Sigmoid colon (tissue), 6 donors: ENCODE measurements at regions not wholly inside any gene's neighbourhood (a gene's known extent, or its start where the extent isn't known, plus 50 kb on each side); places are given as distances from the start of the nearest gene placed in this dataset.

Experiments used
- DNase-seq: peaks from one replicate; pipeline ENCODE4 v3.0.0-alpha.2; 2019
- H3K27ac ChIP-seq, 4 donors: fragments of 200-600 bp; sonication (generic); one replicate each; pipeline ENCODE4 v1.5.1; 2016 to 2019; ENCODE audit warnings: mild to moderate bottlenecking in 1 of 4
- H3K27me3 ChIP-seq, 3 donors: fragments of 200-600 bp; sonication (generic); one replicate each; pipeline ENCODE4 v1.5.1; 2019; ENCODE audit warnings: mild to moderate bottlenecking in 1 of 3
- H3K36me3 ChIP-seq, 4 donors: fragments of 200-600 bp; sonication (generic); one replicate each; pipeline ENCODE4 v1.5.1; 2016 to 2019
- H3K4me1 ChIP-seq, 4 donors: fragments of 200-600 bp; sonication (generic); one replicate each; pipeline ENCODE4 v1.5.1; 2017 to 2019
- H3K4me3 ChIP-seq, 4 donors: fragments of 200-600 bp; sonication (generic); one replicate each; pipeline ENCODE4 v1.5.1; 2017 to 2019; ENCODE audit warnings: mild to moderate bottlenecking in 2 of 4, moderate library complexity in 1 of 4
- H3K9me3 ChIP-seq, 4 donors: fragments of 200-600 bp in 3 of 4; sonication (generic) in 3 of 4; one replicate each; pipeline versions ENCODE4 v1.5.1 to v1.6.1; 2013 to 2019
- CTCF ChIP-seq, 4 experiments: fragments of 450-650 bp in 3 of 4; fragments of 200-600 bp in 1 of 4; IDR thresholded peaks; one replicate each; pipeline ENCODE4 v1.5.1; 2016 to 2019; ENCODE audit warnings: antibody characterized with exemption in 4 of 4, mild to moderate bottlenecking in 3 of 4, moderate library complexity in 2 of 4
- EP300 ChIP-seq, 4 donors: sonication (generic); formaldehyde crosslinking; IDR thresholded peaks; one replicate each; pipeline ENCODE4 v1.6.1; 2017; ENCODE audit warnings: antibody characterized with exemption in 4 of 4
- POLR2A ChIP-seq, 2 donors: fragments of 450-650 bp; IDR thresholded peaks; one replicate each; pipeline ENCODE4 v1.6.1; 2016; ENCODE audit warnings: antibody characterized with exemption in 2 of 2, mild to moderate bottlenecking in 2 of 2, moderate library complexity in 2 of 2
- POLR2AphosphoS5 ChIP-seq, 4 donors: sonication (generic); formaldehyde crosslinking; IDR thresholded peaks; one replicate each; pipeline ENCODE4 v1.6.1; 2017; ENCODE audit warnings: antibody characterized with exemption in 4 of 4
- WGBS, 2 donors: extraction: QIAGEN DNeasy Blood & Tissue Kit; methylation state at CpG; one replicate each; pipeline ENCODE4 v1.1.7; 2013; 5-methylcytosine and 5-hydroxymethylcytosine counted together
- intact Hi-C: fragments of 100-400 bp; cut with DNase I; formaldehyde crosslinking; loops from one replicate; pipeline ENCODE4 v1.15.1; 2023
- donor health status: healthy with polysubstance abuse.
- donor health status: healthy.

GRCh38 chr3:38990621-38991020, 61.1 kb downstream of the SCN11A start:
- no peaks in the 10 kb centered on the region for H3K27me3 ChIP-seq
- TF ChIP-seq POLR2A (IDR thresholded peaks at IDR 0.05) (no peak), EP300 (IDR thresholded peaks at IDR 0.05) (no peak), CTCF (IDR thresholded peaks at IDR 0.05) (no peak), POLR2AphosphoS5 (IDR thresholded peaks at IDR 0.05) (no peak)
- no peak overlapping the region for H3K27ac ChIP-seq
- no peak for DNase-seq
- H3K36me3 ChIP-seq: no peaks in the 10 kb centered on the region
- intact Hi-C loops: no loop called here
- H3K4me3 ChIP-seq: no peak overlapping the region
- 71 to 76% methylated on average over 3 of the region's 3 CpGs for WGBS, 2 donors
- no peaks in the 10 kb centered on the region for H3K9me3 ChIP-seq
- H3K4me1 ChIP-seq: no peaks in the 10 kb centered on the region

- Histone ChIP-seq H3K36me3 (no peaks in the 10 kb centered on the region), H3K27me3 (no peaks in the 10 kb centered on the region), H3K27ac (no peak overlapping the region), H3K4me3 (no peak overlapping the region), H3K4me1 (no peaks in the 10 kb centered on the region), H3K9me3 (no peaks in the 10 kb centered on the region)
- DNase-seq: no peak
- intact Hi-C loops: no loop called here
- TF ChIP-seq POLR2A (IDR thresholded peaks at IDR 0.05) (no peak), CTCF (IDR thresholded peaks at IDR 0.05) (no peak), POLR2AphosphoS5 (IDR thresholded peaks at IDR 0.05) (no peak), EP300 (IDR thresholded peaks at IDR 0.05) (no peak)
- 70 to 71% methylated on average over 7 of the region's 7 CpGs for WGBS, 2 donors
Observed at GRCh38 chr3:38989917-38990510, 61.7 kb downstream of the SCN11A start.

- TF ChIP-seq POLR2AphosphoS5 (IDR thresholded peaks at IDR 0.05) (no peak), EP300 (IDR thresholded peaks at IDR 0.05) (no peak), POLR2A (IDR thresholded peaks at IDR 0.05) (no peak), CTCF (IDR thresholded peaks at IDR 0.05) (no peak)
- intact Hi-C loops: no loop called here
- no peak overlapping the region for H3K27ac ChIP-seq
- no peaks in the 10 kb centered on the region for H3K27me3 ChIP-seq
- H3K4me1 ChIP-seq: no peaks in the 10 kb centered on the region
- WGBS, 2 donors: 92 to 94% methylated on average over 3 of the region's 3 CpGs
- no peak overlapping the region for H3K4me3 ChIP-seq
- no peaks in the 10 kb centered on the region for H3K36me3 ChIP-seq
- no peaks in the 10 kb centered on the region for H3K9me3 ChIP-seq
- no peak for DNase-seq
Observed at GRCh38 chr3:38988955-38989354, 62.8 kb downstream of the SCN11A start.

GRCh38 chr3:38987456-38987855, 64.3 kb downstream of the SCN11A start:
- no peaks in the 10 kb centered on the region for H3K27me3 ChIP-seq
- no peak for DNase-seq
- intact Hi-C loops: no loop called here
- no peak for TF ChIP-seq POLR2A (IDR thresholded peaks at IDR 0.05)
- no peak for TF ChIP-seq POLR2AphosphoS5 (IDR thresholded peaks at IDR 0.05)
- TF ChIP-seq EP300 (IDR thresholded peaks at IDR 0.05): no peak
- TF ChIP-seq CTCF (IDR thresholded peaks at IDR 0.05): no peak
- H3K9me3 ChIP-seq: no peaks in the 10 kb centered on the region
- H3K4me3 ChIP-seq: no peak overlapping the region
- no peaks in the 10 kb centered on the region for H3K36me3 ChIP-seq
- WGBS, 2 donors: 49 to 70% methylated on average over 3 of the region's 3 CpGs
- no peaks in the 10 kb centered on the region for H3K4me1 ChIP-seq
- no peak overlapping the region for H3K27ac ChIP-seq

GRCh38 chr3:38986901-38987300, 64.8 kb downstream of the SCN11A start:
- TF ChIP-seq POLR2AphosphoS5 (IDR thresholded peaks at IDR 0.05): no peak
- TF ChIP-seq POLR2A (IDR thresholded peaks at IDR 0.05): no peak
- no peak for TF ChIP-seq CTCF (IDR thresholded peaks at IDR 0.05)
- TF ChIP-seq EP300 (IDR thresholded peaks at IDR 0.05): no peak
- no peak for DNase-seq
- intact Hi-C loops: no loop called here
- Histone ChIP-seq H3K36me3 (no peaks in the 10 kb centered on the region), H3K4me3 (no peak overlapping the region), H3K4me1 (no peaks in the 10 kb centered on the region), H3K9me3 (no peaks in the 10 kb centered on the region), H3K27me3 (no peaks in the 10 kb centered on the region), H3K27ac (no peak overlapping the region)
- WGBS, 2 donors: 84 to 88% methylated on average over 4 of the region's 4 CpGs
